ENCODE measurements at regions not wholly inside any gene's neighbourhood (a gene's known extent, or its start where the extent isn't known, plus 50 kb on each side); places are given as distances from the start of the nearest gene placed in this dataset.
"Not testable (repeated sequence)": the region's sequence is repeated elsewhere in the genome, so short reads cannot be mapped to it uniquely, and the experiment has no call there.

GRCh38 chr7:17053164-17053563 lies 171.4 kb upstream of the AGR3 start:
- H3K4me2 ChIP-seq (ENCODE audit: low read depth, low read length); H3K36me3 ChIP-seq (replicated peaks in 1 of 2; ENCODE audit: control insufficient read depth in 1 of 2, insufficient read depth in 2 of 2, low read length in 2 of 2); H2AFZ ChIP-seq (ENCODE audit: low read length); ATAC-seq; H3K27ac ChIP-seq (ENCODE audit: extremely low read length, insufficient read depth, low read length); POLR2A ChIA-PET; in situ Hi-C loops (cut with HindIII; ENCODE audit: extremely low pct_ligation_motif_present, low pct_unique_long_range_greater_than_20kb); H3K4me3 ChIP-seq (replicated peaks in 1 of 3; ENCODE audit: insufficient read depth in 1 of 3, low read depth in 2 of 3, low read length in 3 of 3); FAIRE-seq; H4K20me1 ChIP-seq (ENCODE audit: insufficient read depth, low read length); BruUV-seq (replicated peaks); intact Hi-C loops (cut with micrococcal nuclease; ENCODE audit: unreplicated experiment); DNase-seq (ENCODE audit: low spot score); H3K27me3 ChIP-seq (ENCODE audit: control insufficient read depth in 1 of 2, insufficient read depth in 2 of 2, low read length in 2 of 2); CTCF ChIA-PET (ENCODE audit: low intra/inter-chr PET ratio, low total read pairs); H3K9me3 ChIP-seq (ENCODE audit: low read length); H3K79me2 ChIP-seq (ENCODE audit: insufficient read depth, low read length); H3K9ac ChIP-seq (ENCODE audit: insufficient read depth, low read depth, low read length): not testable (repeated sequence)
- WGBS (ENCODE audit: low lambda C conversion rate): 100% methylated on average over 1 of the region's 9 CpGs
- 0 out of 2 replicates have a peak, but pooled peaks have one; percentile 20 for TF ChIP-seq ZMYM4 (CRISPR knock-in tag; IDR thresholded peaks at IDR 0.05)
- H3K4me1 ChIP-seq (ENCODE audit: insufficient read depth, low read length): peaks cover 12% of the 10 kb centered on the region

GRCh38 chr7:17054206-17054605 lies 172.4 kb upstream of the AGR3 start:
- DNase-seq (ENCODE audit: low spot score) (no peak), ATAC-seq (no peak), FAIRE-seq (no peak)
- Histone ChIP-seq H3K27ac (ENCODE audit: extremely low read length, insufficient read depth, low read length) (no peak overlapping the region), H3K9me3 (ENCODE audit: low read length) (no peaks in the 10 kb centered on the region), H3K27me3 (ENCODE audit: control insufficient read depth in 1 of 2, insufficient read depth in 2 of 2, low read length in 2 of 2) (no peaks in the 10 kb centered on the region), H3K79me2 (ENCODE audit: insufficient read depth, low read length) (no peaks in the 10 kb centered on the region), H3K4me1 (ENCODE audit: insufficient read depth, low read length) (0 out of 2 replicates have a peak, but pooled peaks cover 5% of the 10 kb centered on the region), H3K9ac (ENCODE audit: insufficient read depth, low read depth, low read length) (no peak overlapping the region), H4K20me1 (ENCODE audit: insufficient read depth, low read length) (no peaks in the 10 kb centered on the region), H3K4me2 (ENCODE audit: low read depth, low read length) (no peak overlapping the region), H3K36me3 (replicated peaks in 1 of 2; ENCODE audit: control insufficient read depth in 1 of 2, insufficient read depth in 2 of 2, low read length in 2 of 2) (no peaks in the 10 kb centered on the region), H2AFZ (ENCODE audit: low read length) (no peak overlapping the region), H3K4me3 (replicated peaks in 1 of 3; ENCODE audit: insufficient read depth in 1 of 3, low read depth in 2 of 3, low read length in 3 of 3) (no peak overlapping the region)
- WGBS (ENCODE audit: low lambda C conversion rate): 99% methylated on average over 3 of the region's 3 CpGs
- intact Hi-C loops (cut with micrococcal nuclease; ENCODE audit: unreplicated experiment): no loop called here
- BruUV-seq (replicated peaks): no TSS peak
- ChIA-PET POLR2A (no interaction called here), CTCF (ENCODE audit: low intra/inter-chr PET ratio, low total read pairs) (no interaction called here)
- in situ Hi-C loops (cut with HindIII; ENCODE audit: extremely low pct_ligation_motif_present, low pct_unique_long_range_greater_than_20kb): no loop called here
- TF ChIP-seq POLR2AphosphoS2 (IDR thresholded peaks at IDR 0.05; ENCODE audit: low read depth, low read length): no peak
- TF ChIP-seq SIN3B (IDR thresholded peaks at IDR 0.05; ENCODE audit: low read length): no peak

DNA sequence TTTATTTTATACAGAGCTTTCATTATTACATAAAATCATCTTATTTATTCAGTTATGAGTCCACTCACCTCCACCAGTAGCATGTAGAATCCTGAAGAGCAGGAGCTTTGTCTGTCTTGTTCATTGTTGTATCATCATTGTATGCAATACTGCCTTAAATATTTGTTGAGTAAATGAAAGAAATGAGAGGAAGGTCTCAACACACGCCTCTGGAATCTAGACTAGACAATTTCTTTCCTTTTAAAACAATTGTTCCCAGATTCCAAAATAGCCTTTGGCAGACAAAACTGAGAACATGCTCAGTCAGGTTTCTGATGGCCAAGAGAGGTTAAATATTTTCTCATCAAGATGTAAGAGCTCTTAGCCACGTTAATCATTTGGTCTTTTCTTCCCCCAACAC lies 173.1 kb upstream of the AGR3 start:
- H3K9me3 ChIP-seq (ENCODE audit: low read length): no peaks in the 10 kb centered on the region
- in situ Hi-C loops (cut with HindIII; ENCODE audit: extremely low pct_ligation_motif_present, low pct_unique_long_range_greater_than_20kb): no loop called here
- 0 out of 2 replicates have a peak, but pooled peaks cover 5% of the 10 kb centered on the region for H3K4me1 ChIP-seq (ENCODE audit: insufficient read depth, low read length)
- H3K79me2 ChIP-seq (ENCODE audit: insufficient read depth, low read length): no peaks in the 10 kb centered on the region
- no TSS peak for BruUV-seq (replicated peaks)
- 49% methylated on average over 2 of the region's 2 CpGs for WGBS (ENCODE audit: low lambda C conversion rate)
- no peak overlapping the region for H3K4me2 ChIP-seq (ENCODE audit: low read depth, low read length)
- ChIA-PET CTCF (ENCODE audit: low intra/inter-chr PET ratio, low total read pairs) (no interaction called here), POLR2A (no interaction called here)
- FAIRE-seq: no peak
- no peak for ATAC-seq
- no peak overlapping the region for H2AFZ ChIP-seq (ENCODE audit: low read length)
- H3K36me3 ChIP-seq (replicated peaks in 1 of 2; ENCODE audit: control insufficient read depth in 1 of 2, insufficient read depth in 2 of 2, low read length in 2 of 2): no peaks in the 10 kb centered on the region
- intact Hi-C loops (cut with micrococcal nuclease; ENCODE audit: unreplicated experiment): no loop called here
- H3K27me3 ChIP-seq (ENCODE audit: control insufficient read depth in 1 of 2, insufficient read depth in 2 of 2, low read length in 2 of 2): no peaks in the 10 kb centered on the region
- no peak overlapping the region for H3K27ac ChIP-seq (ENCODE audit: extremely low read length, insufficient read depth, low read length)
- H3K9ac ChIP-seq (ENCODE audit: insufficient read depth, low read depth, low read length): no peak overlapping the region
- H4K20me1 ChIP-seq (ENCODE audit: insufficient read depth, low read length): no peaks in the 10 kb centered on the region
- DNase-seq (ENCODE audit: low spot score): peak; percentile 27
- H3K4me3 ChIP-seq (replicated peaks in 1 of 3; ENCODE audit: insufficient read depth in 1 of 3, low read depth in 2 of 3, low read length in 3 of 3): no peak overlapping the region
- TF ChIP-seq, protein P1, sequence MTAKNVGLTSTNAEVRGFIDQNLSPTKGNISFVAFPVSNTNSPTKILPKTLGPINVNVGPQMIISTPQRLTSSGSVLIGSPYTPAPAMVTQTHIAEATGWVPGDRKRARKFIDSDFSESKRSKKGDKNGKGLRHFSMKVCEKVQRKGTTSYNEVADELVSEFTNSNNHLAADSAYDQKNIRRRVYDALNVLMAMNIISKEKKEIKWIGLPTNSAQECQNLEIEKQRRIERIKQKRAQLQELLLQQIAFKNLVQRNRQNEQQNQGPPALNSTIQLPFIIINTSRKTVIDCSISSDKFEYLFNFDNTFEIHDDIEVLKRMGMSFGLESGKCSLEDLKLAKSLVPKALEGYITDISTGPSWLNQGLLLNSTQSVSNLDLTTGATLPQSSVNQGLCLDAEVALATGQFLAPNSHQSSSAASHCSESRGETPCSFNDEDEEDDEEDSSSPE (CRISPR knock-in tag; IDR thresholded peaks at IDR 0.05): no peak
- TF ChIP-seq ZNF782 (CRISPR knock-in tag; IDR thresholded peaks at IDR 0.05; ENCODE audit: borderline replicate concordance) (no peak), RARA (CRISPR knock-in tag; IDR thresholded peaks at IDR 0.05) (no peak), TEAD2 (CRISPR knock-in tag; IDR thresholded peaks at IDR 0.05) (no peak), ZNF280B (CRISPR knock-in tag; IDR thresholded peaks at IDR 0.05; ENCODE audit: borderline replicate concordance) (no peak)
- TF ChIP-seq, protein P2, sequence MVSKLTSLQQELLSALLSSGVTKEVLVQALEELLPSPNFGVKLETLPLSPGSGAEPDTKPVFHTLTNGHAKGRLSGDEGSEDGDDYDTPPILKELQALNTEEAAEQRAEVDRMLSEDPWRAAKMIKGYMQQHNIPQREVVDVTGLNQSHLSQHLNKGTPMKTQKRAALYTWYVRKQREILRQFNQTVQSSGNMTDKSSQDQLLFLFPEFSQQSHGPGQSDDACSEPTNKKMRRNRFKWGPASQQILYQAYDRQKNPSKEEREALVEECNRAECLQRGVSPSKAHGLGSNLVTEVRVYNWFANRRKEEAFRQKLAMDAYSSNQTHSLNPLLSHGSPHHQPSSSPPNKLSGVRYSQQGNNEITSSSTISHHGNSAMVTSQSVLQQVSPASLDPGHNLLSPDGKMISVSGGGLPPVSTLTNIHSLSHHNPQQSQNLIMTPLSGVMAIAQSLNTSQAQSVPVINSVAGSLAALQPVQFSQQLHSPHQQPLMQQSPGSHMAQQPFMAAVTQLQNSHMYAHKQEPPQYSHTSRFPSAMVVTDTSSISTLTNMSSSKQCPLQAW (CRISPR knock-in tag; IDR thresholded peaks at IDR 0.05): no peak

Data from HepG2 (cell line).